GM12874 (cell line): ENCODE measurements at regions not wholly inside any gene's neighbourhood (a gene's known extent, or its start where the extent isn't known, plus 50 kb on each side); places are given as distances from the start of the nearest gene placed in this dataset.

ENCODE experiments used
- CTCF ChIP-seq: IDR thresholded peaks from 2 replicates; pipeline ENCODE4 v1.5.1; 2011; ENCODE audit warnings: low read depth, mild to moderate bottlenecking, control low read depth, low read length, moderate library complexity; ENCODE audit not compliant: insufficient read depth

GRCh38 chr22:48585916-48586798 lies 1241.5 kb downstream of the BRD1 start:
- TF ChIP-seq CTCF: no peak

- no peak for TF ChIP-seq CTCF
Observed at GRCh38 chr22:48584170-48584569, 1243.5 kb downstream of the BRD1 start.

GRCh38 chr22:48581796-48582469 lies 1245.7 kb downstream of the BRD1 start:
- no peak for TF ChIP-seq CTCF

- no peak for TF ChIP-seq CTCF
Observed at GRCh38 chr22:48581205-48581766, 1246.4 kb downstream of the BRD1 start.

GRCh38 chr22:48580481-48580970 lies 1247.1 kb downstream of the BRD1 start:
- TF ChIP-seq CTCF: no peak

- no peak for TF ChIP-seq CTCF
Observed at GRCh38 chr22:48579928-48580309, 1247.8 kb downstream of the BRD1 start.
